PC-9 (cell line): ENCODE measurements at regions not wholly inside any gene's neighbourhood (a gene's known extent, or its start where the extent isn't known, plus 50 kb on each side); places are given as distances from the start of the nearest gene placed in this dataset.
"Not testable (repeated sequence)": the region's sequence is repeated elsewhere in the genome, so short reads cannot be mapped to it uniquely, and the experiment has no call there.

ENCODE experiments used
- CTCF ChIP-seq: fragments of 200-600 bp; sonication (generic); conservative IDR thresholded peaks from 2 replicates; pipeline ENCODE4 v1.6.1; 2017; ENCODE audit warnings: mixed run types, antibody characterized with exemption, mild to moderate bottlenecking, moderate library complexity
- EZH2 ChIP-seq: fragments of 200-600 bp; sonication (generic); IDR thresholded peaks from 2 replicates; pipeline ENCODE4 v1.8.0; 2017; ENCODE audit warnings: antibody characterized with exemption, low read depth

GRCh38 chr20:26161741-26162140, 465.1 kb upstream of the ZNF337 start:
- TF ChIP-seq CTCF, EZH2: not testable (repeated sequence)
